HEK293 (cell line): ENCODE measurements at regions not wholly inside any gene's neighbourhood (a gene's known extent, or its start where the extent isn't known, plus 50 kb on each side); places are given as distances from the start of the nearest gene placed in this dataset.

Source experiments
- ATF2 ChIP-seq: fragments of 450-650 bp; formaldehyde crosslinking; IDR thresholded peaks from 2 replicates; pipeline ENCODE4 v1.5.1; 2016; ENCODE audit warnings: missing biosample characterization, missing genetic modification characterization, low read depth
- ZBTB11 ChIP-seq: fragments of 450-650 bp; formaldehyde crosslinking; conservative IDR thresholded peaks from 2 replicates; pipeline ENCODE4 v1.5.1; 2016; ENCODE audit warnings: low read depth, missing biosample characterization, missing genetic modification characterization
- ZFHX2 ChIP-seq: fragments of 450-650 bp; formaldehyde crosslinking; conservative IDR thresholded peaks from 2 replicates; pipeline ENCODE4 v1.5.1; 2016; ENCODE audit warnings: missing biosample characterization, missing genetic modification characterization
- ZNF112 ChIP-seq: fragments of 450-650 bp; formaldehyde crosslinking; IDR thresholded peaks from 2 replicates; pipeline ENCODE4 v1.5.0; 2017; ENCODE audit warnings: missing biosample characterization, missing genetic modification characterization
- ZNF175 ChIP-seq: fragments of 450-650 bp; formaldehyde crosslinking; IDR thresholded peaks from 2 replicates; pipeline ENCODE4 v1.5.1; 2016; ENCODE audit warnings: missing biosample characterization, missing genetic modification characterization
- ZNF24 ChIP-seq: fragments of 450-650 bp; formaldehyde crosslinking; IDR thresholded peaks from 2 replicates; pipeline ENCODE4 v1.5.1; 2016; ENCODE audit warnings: missing biosample characterization, missing genetic modification characterization
- ZNF394 ChIP-seq: fragments of 450-650 bp; formaldehyde crosslinking; IDR thresholded peaks from 2 replicates; pipeline ENCODE4 v1.5.1; 2016; ENCODE audit warnings: missing biosample characterization, missing genetic modification characterization, mild to moderate bottlenecking, moderate library complexity, borderline replicate concordance
- ZNF629 ChIP-seq: fragments of 450-650 bp; formaldehyde crosslinking; IDR thresholded peaks from 2 replicates; pipeline ENCODE4 v1.5.1; 2017; ENCODE audit warnings: missing biosample characterization, missing genetic modification characterization
- ZNF658 ChIP-seq: fragments of 450-650 bp; formaldehyde crosslinking; IDR thresholded peaks from 2 replicates; pipeline ENCODE4; 2016; ENCODE audit warnings: missing biosample characterization, missing genetic modification characterization
- ZNF677 ChIP-seq: fragments of 450-650 bp; IDR thresholded peaks from 2 replicates; pipeline ENCODE4 v1.5.0; 2018; ENCODE audit warnings: missing biosample characterization, mild to moderate bottlenecking, missing genetic modification characterization, moderate library complexity
- TF ChIP-seq, protein P1 (sequence below): fragments of 450-650 bp; formaldehyde crosslinking; IDR thresholded peaks from 2 replicates; pipeline ENCODE4 v1.5.1; 2016; ENCODE audit warnings: missing biosample characterization, missing genetic modification characterization

DNA sequence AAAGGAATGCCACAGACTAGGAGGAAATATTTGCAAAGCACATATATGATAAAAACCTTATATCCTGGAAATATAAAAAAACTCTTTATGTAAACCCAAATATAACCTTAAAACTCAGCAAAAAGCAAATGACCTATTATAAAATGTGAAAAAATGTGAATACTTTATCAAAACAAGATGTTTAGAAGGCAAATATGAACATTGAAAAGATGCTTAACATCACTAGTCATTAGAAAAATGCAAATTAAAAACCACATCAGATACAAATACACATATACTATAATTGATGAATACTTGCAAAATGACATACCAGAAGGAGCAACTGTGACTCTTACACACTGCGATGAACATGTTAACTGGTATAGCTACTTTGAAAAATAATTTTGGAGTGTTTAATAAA, 511.2 kb upstream of the LRRC4C start:
- TF ChIP-seq ZNF175 (tag by site-specific recombination) (no peak), ZNF658 (tag by site-specific recombination) (no peak), ZNF394 (tag by site-specific recombination) (no peak), ZNF677 (tag by site-specific recombination) (no peak), ZBTB11 (no peak), ZNF24 (no peak), ZNF629 (tag by site-specific recombination) (no peak), ZFHX2 (tag by site-specific recombination) (no peak), ATF2 (tag by site-specific recombination) (no peak), ZNF112 (tag by site-specific recombination) (no peak)
- TF ChIP-seq, protein P1, sequence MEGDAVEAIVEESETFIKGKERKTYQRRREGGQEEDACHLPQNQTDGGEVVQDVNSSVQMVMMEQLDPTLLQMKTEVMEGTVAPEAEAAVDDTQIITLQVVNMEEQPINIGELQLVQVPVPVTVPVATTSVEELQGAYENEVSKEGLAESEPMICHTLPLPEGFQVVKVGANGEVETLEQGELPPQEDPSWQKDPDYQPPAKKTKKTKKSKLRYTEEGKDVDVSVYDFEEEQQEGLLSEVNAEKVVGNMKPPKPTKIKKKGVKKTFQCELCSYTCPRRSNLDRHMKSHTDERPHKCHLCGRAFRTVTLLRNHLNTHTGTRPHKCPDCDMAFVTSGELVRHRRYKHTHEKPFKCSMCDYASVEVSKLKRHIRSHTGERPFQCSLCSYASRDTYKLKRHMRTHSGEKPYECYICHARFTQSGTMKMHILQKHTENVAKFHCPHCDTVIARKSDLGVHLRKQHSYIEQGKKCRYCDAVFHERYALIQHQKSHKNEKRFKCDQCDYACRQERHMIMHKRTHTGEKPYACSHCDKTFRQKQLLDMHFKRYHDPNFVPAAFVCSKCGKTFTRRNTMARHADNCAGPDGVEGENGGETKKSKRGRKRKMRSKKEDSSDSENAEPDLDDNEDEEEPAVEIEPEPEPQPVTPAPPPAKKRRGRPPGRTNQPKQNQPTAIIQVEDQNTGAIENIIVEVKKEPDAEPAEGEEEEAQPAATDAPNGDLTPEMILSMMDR (tag by site-specific recombination): no peak
